NB4 (cell line): ENCODE measurements at regions not wholly inside any gene's neighbourhood (a gene's known extent, or its start where the extent isn't known, plus 50 kb on each side); places are given as distances from the start of the nearest gene placed in this dataset.

Experiments used
- CTCF ChIP-seq: IDR thresholded peaks from one replicate; pipeline ENCODE4 v1.5.1; 2012; ENCODE audit warnings: low read depth, low read length
- MYC ChIP-seq: IDR thresholded peaks from 2 replicates; pipeline ENCODE4 v1.6.1; 2011; ENCODE audit warnings: low read depth, low read length
- POLR2A ChIP-seq: IDR thresholded peaks from 2 replicates; pipeline ENCODE4 v1.6.1; 2011; ENCODE audit warnings: mild to moderate bottlenecking; ENCODE audit not compliant: insufficient read length; ENCODE audit errors: extremely low read depth

GRCh38 chr6:53412021-53412715 lies 63.4 kb upstream of the ELOVL5 start:
- TF ChIP-seq POLR2A (no peak), CTCF (no peak), MYC (no peak)
